Ishikawa (cell line): ENCODE measurements at regions not wholly inside any gene's neighbourhood (a gene's known extent, or its start where the extent isn't known, plus 50 kb on each side); places are given as distances from the start of the nearest gene placed in this dataset.

Experiments
- CEBPB ChIP-seq: IDR thresholded peaks from 2 replicates; pipeline ENCODE4 v1.6.1; 2012
- CREB1 ChIP-seq: IDR thresholded peaks from 2 replicates; pipeline ENCODE4 v1.6.1; 2012; ENCODE audit warnings: low read depth
- EGR1 ChIP-seq: IDR thresholded peaks from 2 replicates; pipeline ENCODE4 v1.6.1; 2012
- EP300 ChIP-seq: IDR thresholded peaks from 2 replicates; pipeline ENCODE4 v1.6.1; 2012; ENCODE audit warnings: borderline replicate concordance
- MAX ChIP-seq: IDR thresholded peaks from 2 replicates; pipeline ENCODE4 v1.6.1; 2012
- RAD21 ChIP-seq: IDR thresholded peaks from 2 replicates; pipeline ENCODE4 v1.6.1; 2012; ENCODE audit warnings: low read depth
- REST ChIP-seq: IDR thresholded peaks from 2 replicates; pipeline ENCODE4 v1.6.1; 2012; ENCODE audit warnings: low read depth, mild to moderate bottlenecking
- TAF1 ChIP-seq: IDR thresholded peaks from 2 replicates; pipeline ENCODE4 v1.6.1; 2012; ENCODE audit warnings: low read depth, mild to moderate bottlenecking
- TCF12 ChIP-seq: IDR thresholded peaks from 2 replicates; pipeline ENCODE4 v1.6.1; 2012; ENCODE audit warnings: low read depth
- YY1 ChIP-seq: IDR thresholded peaks from 2 replicates; pipeline ENCODE4 v1.6.1; 2012; ENCODE audit warnings: low read depth

- TF ChIP-seq YY1: no peak
- TF ChIP-seq RAD21: no peak
- no peak for TF ChIP-seq MAX
- TF ChIP-seq TAF1: no peak
- TF ChIP-seq CREB1: no peak
- TF ChIP-seq EP300: no peak
- TF ChIP-seq CEBPB: no peak
- TF ChIP-seq REST: no peak
- no peak for TF ChIP-seq TCF12
- TF ChIP-seq EGR1: no peak
Measured at GRCh38 chr3:72204452-72204851, 419.5 kb upstream of the PROK2 start.
